Endodermal cell (in vitro differentiated cells): ENCODE measurements at regions not wholly inside any gene's neighbourhood (a gene's known extent, or its start where the extent isn't known, plus 50 kb on each side); places are given as distances from the start of the nearest gene placed in this dataset.

Experiments used
- DNase-seq: peaks from one replicate; pipeline ENCODE4 v3.0.0-alpha.2; 2017
- H3K27ac ChIP-seq: 2 replicates; pipeline ENCODE4 v1.5.1; 2013; ENCODE audit warnings: mild to moderate bottlenecking, low read depth, low read length, moderate library complexity
- H3K27me3 ChIP-seq: 2 replicates; pipeline ENCODE4 v1.6.1; 2013; ENCODE audit warnings: mild to moderate bottlenecking, low read length, moderate library complexity; ENCODE audit not compliant: insufficient read depth, control insufficient read depth, poor library complexity, severe bottlenecking
- H3K36me3 ChIP-seq: 2 replicates; pipeline ENCODE4 v1.7.0; 2013; ENCODE audit warnings: mild to moderate bottlenecking, low read length, moderate library complexity; ENCODE audit not compliant: control insufficient read depth, insufficient read depth
- H3K4me1 ChIP-seq: one replicate; pipeline ENCODE4 v1.7.0; 2013; ENCODE audit warnings: low read length; ENCODE audit not compliant: control insufficient read depth, insufficient read depth
- H3K4me3 ChIP-seq: 2 replicates; pipeline ENCODE4 v1.5.1; 2013; ENCODE audit warnings: mild to moderate bottlenecking, low read length, moderate library complexity
- H3K9ac ChIP-seq: 2 replicates; pipeline ENCODE4 v1.6.1; 2013; ENCODE audit warnings: mild to moderate bottlenecking, low read length, moderate library complexity; ENCODE audit not compliant: poor library complexity, severe bottlenecking; ENCODE audit errors: extremely low read depth
- H3K9me3 ChIP-seq: 2 replicates; pipeline ENCODE4 v1.6.1; 2013; ENCODE audit warnings: mild to moderate bottlenecking, low read length, moderate library complexity; ENCODE audit not compliant: control insufficient read depth
- H3K27ac Mint-ChIP-seq: 2 replicates; pipeline ENCODE4 v1.8.0; 2020; ENCODE audit warnings: mixed read lengths
- H3K27me3 Mint-ChIP-seq: 2 replicates; pipeline ENCODE4 v1.8.0; 2021; ENCODE audit warnings: mild to moderate bottlenecking, mixed read lengths; ENCODE audit not compliant: insufficient read depth
- H3K36me3 Mint-ChIP-seq: 2 replicates; pipeline ENCODE4 v1.8.0; 2020; ENCODE audit warnings: low read depth, mixed read lengths
- H3K4me1 Mint-ChIP-seq: 2 replicates; pipeline ENCODE4 v1.8.0; 2020; ENCODE audit warnings: mixed read lengths
- H3K4me3 Mint-ChIP-seq: 2 replicates; pipeline ENCODE4 v1.8.0; 2020; ENCODE audit warnings: mild to moderate bottlenecking, moderate library complexity, mixed read lengths
- H3K9me3 Mint-ChIP-seq: 2 replicates; pipeline ENCODE4 v1.8.0; 2020; ENCODE audit warnings: mild to moderate bottlenecking, mixed read lengths
- WGBS, 2 experiments: methylation state at CpG; one replicate each; pipeline versions ENCODE4 v1.1.5 to v1.1.7; 2013; ENCODE audit warnings: missing lambda C conversion rate in 2 of 2, mixed read lengths in 1 of 2; ENCODE audit not compliant: insufficient coverage in 1 of 2, insufficient read length in 1 of 2; 5-methylcytosine and 5-hydroxymethylcytosine counted together
- TF ChIP-seq, protein P1 (sequence below): fragments of 200-600 bp; sonication (generic); conservative IDR thresholded peaks from 2 replicates; pipeline ENCODE4 v1.5.0; 2021; ENCODE audit warnings: antibody characterized with exemption, mild to moderate bottlenecking

DNA sequence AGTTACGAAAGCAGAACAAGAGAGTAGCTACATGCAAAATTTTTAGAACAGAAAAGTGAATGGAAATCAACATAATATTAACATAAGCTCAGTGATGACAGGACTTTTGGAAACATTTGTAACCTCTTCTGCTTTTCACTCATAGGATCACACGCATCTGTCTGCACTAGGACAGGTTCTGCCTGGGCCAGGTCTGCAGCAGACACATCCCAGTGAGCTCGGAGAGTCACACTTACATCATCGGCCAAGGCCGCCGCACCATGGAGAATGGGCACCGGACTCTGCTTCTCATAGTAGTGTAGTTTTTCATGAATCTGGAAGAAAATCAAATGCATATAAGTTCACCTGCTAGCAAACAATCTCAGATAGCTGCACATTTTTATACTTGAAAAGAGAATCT, 150.9 kb upstream of the ODAD2 start:
- WGBS, 2 experiments, result 97% methylated on average over 6 to 7 of the region's 7 CpGs
- TF ChIP-seq, protein P1, sequence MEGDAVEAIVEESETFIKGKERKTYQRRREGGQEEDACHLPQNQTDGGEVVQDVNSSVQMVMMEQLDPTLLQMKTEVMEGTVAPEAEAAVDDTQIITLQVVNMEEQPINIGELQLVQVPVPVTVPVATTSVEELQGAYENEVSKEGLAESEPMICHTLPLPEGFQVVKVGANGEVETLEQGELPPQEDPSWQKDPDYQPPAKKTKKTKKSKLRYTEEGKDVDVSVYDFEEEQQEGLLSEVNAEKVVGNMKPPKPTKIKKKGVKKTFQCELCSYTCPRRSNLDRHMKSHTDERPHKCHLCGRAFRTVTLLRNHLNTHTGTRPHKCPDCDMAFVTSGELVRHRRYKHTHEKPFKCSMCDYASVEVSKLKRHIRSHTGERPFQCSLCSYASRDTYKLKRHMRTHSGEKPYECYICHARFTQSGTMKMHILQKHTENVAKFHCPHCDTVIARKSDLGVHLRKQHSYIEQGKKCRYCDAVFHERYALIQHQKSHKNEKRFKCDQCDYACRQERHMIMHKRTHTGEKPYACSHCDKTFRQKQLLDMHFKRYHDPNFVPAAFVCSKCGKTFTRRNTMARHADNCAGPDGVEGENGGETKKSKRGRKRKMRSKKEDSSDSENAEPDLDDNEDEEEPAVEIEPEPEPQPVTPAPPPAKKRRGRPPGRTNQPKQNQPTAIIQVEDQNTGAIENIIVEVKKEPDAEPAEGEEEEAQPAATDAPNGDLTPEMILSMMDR, result no peak
- H3K27ac ChIP-seq, result no peak overlapping the region
- H3K4me3 ChIP-seq, result no peak overlapping the region
- no peaks in the 10 kb centered on the region for H3K27me3 ChIP-seq
- no peaks in the 10 kb centered on the region for H3K27me3 Mint-ChIP-seq
- no peak overlapping the region for H3K4me3 Mint-ChIP-seq
- H3K36me3 ChIP-seq, result no peaks in the 10 kb centered on the region
- no peak overlapping the region for H3K27ac Mint-ChIP-seq
- no peaks in the 10 kb centered on the region for H3K9me3 Mint-ChIP-seq
- H3K4me1 ChIP-seq, result no peaks in the 10 kb centered on the region
- no peak for DNase-seq
- no peak overlapping the region for H3K9ac ChIP-seq
- H3K36me3 Mint-ChIP-seq, result no peaks in the 10 kb centered on the region
- H3K4me1 Mint-ChIP-seq, result peaks cover 13% of the 10 kb centered on the region
- no peaks in the 10 kb centered on the region for H3K9me3 ChIP-seq

DNA sequence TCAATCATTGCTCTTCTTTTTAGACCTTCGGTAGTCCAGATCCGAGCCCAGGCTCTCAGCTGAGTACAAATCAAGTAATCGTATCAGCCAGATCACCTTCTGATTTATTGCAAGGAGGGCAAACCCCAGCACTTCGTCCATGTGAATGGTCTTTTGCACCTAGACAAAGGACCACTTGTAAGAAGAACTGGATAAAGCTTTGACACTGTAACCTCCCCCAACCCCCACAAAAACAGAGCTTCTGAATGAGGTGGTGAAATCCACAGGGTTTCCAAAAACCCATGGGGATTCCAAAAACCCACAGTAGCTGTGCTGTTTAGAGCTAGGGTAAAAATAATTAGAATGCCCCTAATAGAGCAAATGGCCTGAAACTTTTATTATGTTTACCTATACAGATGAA, 148.8 kb upstream of the ODAD2 start:
- H3K4me3 ChIP-seq, result no peak overlapping the region
- WGBS, 2 experiments, result 64 to 86% methylated on average over 3 to 4 of the region's 4 CpGs
- H3K9me3 Mint-ChIP-seq, result no peaks in the 10 kb centered on the region

DNA sequence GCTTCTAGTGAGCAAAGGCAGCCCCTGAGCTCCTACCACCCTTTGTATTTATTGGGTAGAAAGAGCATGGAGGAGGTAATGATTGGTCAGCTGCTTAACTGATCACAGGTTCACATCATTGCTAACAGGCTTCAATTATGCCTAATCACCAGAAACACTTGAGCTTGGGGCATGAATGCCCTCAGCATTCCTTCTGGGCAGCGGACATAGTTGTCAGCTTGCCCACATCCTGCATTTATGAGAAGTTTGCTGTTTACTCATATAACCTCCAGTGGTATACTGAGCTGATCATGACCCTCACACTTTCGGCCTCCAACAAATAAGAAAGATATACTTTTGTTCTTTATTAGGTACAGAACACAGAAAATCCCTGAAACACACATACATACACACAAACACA, 140.3 kb upstream of the ODAD2 start:
- H3K27ac Mint-ChIP-seq, result no peak overlapping the region
- H3K36me3 Mint-ChIP-seq, result no peaks in the 10 kb centered on the region
- no peaks in the 10 kb centered on the region for H3K27me3 ChIP-seq
- no peaks in the 10 kb centered on the region for H3K36me3 ChIP-seq
- H3K9ac ChIP-seq, result no peak overlapping the region
- WGBS, 2 experiments, result 88% methylated on average over 2 of the region's 2 CpGs; no CpG with 5 or more reads in 1 of the 2 experiments
- H3K4me1 Mint-ChIP-seq, result no peaks in the 10 kb centered on the region
- H3K27me3 Mint-ChIP-seq, result no peaks in the 10 kb centered on the region
- H3K4me1 ChIP-seq, result no peaks in the 10 kb centered on the region
- H3K9me3 ChIP-seq, result peaks cover 23% of the 10 kb centered on the region
- no peak overlapping the region for H3K4me3 ChIP-seq
- peaks cover 31% of the 10 kb centered on the region for H3K9me3 Mint-ChIP-seq
- TF ChIP-seq, protein P1, result no peak
- no peak for DNase-seq
- H3K27ac ChIP-seq, result no peak overlapping the region
- H3K4me3 Mint-ChIP-seq, result no peak overlapping the region

More for the DNA sequence above, 148.8 kb upstream of the ODAD2 start:
- Histone ChIP-seq H3K27ac (no peak overlapping the region), H3K4me1 (no peaks in the 10 kb centered on the region), H3K27me3 (no peaks in the 10 kb centered on the region), H3K36me3 (no peaks in the 10 kb centered on the region), H3K9me3 (no peaks in the 10 kb centered on the region), H3K9ac (no peak overlapping the region)
- DNase-seq, result no peak
- Mint-ChIP-seq H3K4me3 (no peak overlapping the region), H3K4me1 (peaks cover 5% of the 10 kb centered on the region), H3K27me3 (no peaks in the 10 kb centered on the region), H3K27ac (no peak overlapping the region), H3K36me3 (no peaks in the 10 kb centered on the region)
- TF ChIP-seq, protein P1, result no peak
